HepG2 (cell line): ENCODE measurements at regions not wholly inside any gene's neighbourhood (a gene's known extent, or its start where the extent isn't known, plus 50 kb on each side); places are given as distances from the start of the nearest gene placed in this dataset.

Experiments used
- ATAC-seq: fragments of 200-7000 bp; cut with Tn5 transposase; 3 replicates; pipeline ENCODE4 v1.9.1; 2020; ENCODE audit warnings: mild to moderate bottlenecking, moderate library complexity
- BruUV-seq: library from RNA; stranded (reverse); fragments of 400-500 nt; replicated peaks from 2 replicates; lab custom pipeline; 2021; lab: Mats Ljungman, UMichigan
- CTCF ChIA-PET: fragments of 300-600 bp; formaldehyde crosslinking; extraction: SDS; loops from one replicate; lab custom pipeline; 2021; ENCODE audit warnings: low total read pairs, inconsistent platforms, low intra/inter-chr PET ratio; lab: Yijun Ruan, JAX
- POLR2A ChIA-PET: fragments of 350-600 bp; sonication (Branson Sonifier 250); formaldehyde crosslinking; loops from one replicate; lab custom pipeline; 2020; ENCODE audit warnings: antibody characterized with exemption, inconsistent platforms; lab: Yijun Ruan, JAX
- DNase-seq: peaks from one replicate; pipeline ENCODE4 v3.0.0-alpha.2; 2015; ENCODE audit warnings: low spot score
- FAIRE-seq: peaks from 3 replicates; lab custom pipeline; 2011; peaks lifted over from hg19 to GRCh38; lab: Jason Lieb, UNC
- H2AFZ ChIP-seq: one replicate; pipeline ENCODE4 v1.6.1; 2011; ENCODE audit warnings: low read length, inconsistent platforms
- H3K27ac ChIP-seq: fragments of 300-600 bp; 3 replicates; pipeline ENCODE4 v1.8.0; 2011; ENCODE audit warnings: mixed run types, mild to moderate bottlenecking, mixed read lengths, low read length, inconsistent platforms; ENCODE audit not compliant: insufficient read depth; ENCODE audit errors: extremely low read length
- H3K27me3 ChIP-seq, 2 experiments: fragments of 200-600 bp in 1 of 2; 2 replicates in 1 of 2; 3 replicates in 1 of 2; pipeline versions ENCODE4 v1.6.0 to v1.8.0; 2011; ENCODE audit warnings: low read length in 2 of 2, mild to moderate bottlenecking in 2 of 2, moderate library complexity in 2 of 2, inconsistent platforms in 1 of 2; ENCODE audit not compliant: insufficient read depth in 2 of 2, control insufficient read depth in 1 of 2
- H3K36me3 ChIP-seq, 2 experiments: fragments of 200-600 bp in 1 of 2; replicated peaks in 1 of 2; 2 replicates in 1 of 2; 3 replicates in 1 of 2; pipeline versions ENCODE4 v1.5.1 to v1.8.0; 2011; ENCODE audit warnings: low read length in 2 of 2, inconsistent platforms in 1 of 2; ENCODE audit not compliant: insufficient read depth in 2 of 2, control insufficient read depth in 1 of 2
- H3K4me1 ChIP-seq: 2 replicates; pipeline ENCODE4 v1.5.1; 2012; ENCODE audit warnings: low read length, inconsistent platforms; ENCODE audit not compliant: insufficient read depth
- H3K4me2 ChIP-seq: 2 replicates; pipeline ENCODE4 v1.6.0; 2011; ENCODE audit warnings: low read depth, low read length, inconsistent platforms
- H3K4me3 ChIP-seq, 3 experiments: fragments of 200-600 bp in 1 of 3; sonication (generic), shearing (Covaris generic) in 1 of 3; replicated peaks in 1 of 3; 2 replicates each; pipeline ENCODE4 v1.5.1; 2011 to 2016; ENCODE audit warnings: low read length in 3 of 3, inconsistent platforms in 2 of 3, low read depth in 2 of 3, mild to moderate bottlenecking in 2 of 3, control low read depth in 1 of 3, mixed read lengths in 1 of 3; ENCODE audit not compliant: insufficient read depth in 1 of 3
- H3K79me2 ChIP-seq: one replicate; pipeline ENCODE4 v1.6.1; 2011; ENCODE audit warnings: low read length, inconsistent platforms; ENCODE audit not compliant: insufficient read depth
- H3K9ac ChIP-seq: 2 replicates; pipeline ENCODE4 v1.6.0; 2011; ENCODE audit warnings: mild to moderate bottlenecking, low read depth, low read length, inconsistent platforms; ENCODE audit not compliant: insufficient read depth
- H3K9me3 ChIP-seq: 2 replicates; pipeline ENCODE4 v1.5.1; 2012; ENCODE audit warnings: mild to moderate bottlenecking, low read length
- H4K20me1 ChIP-seq: 2 replicates; pipeline ENCODE4 v1.6.0; 2011; ENCODE audit warnings: inconsistent platforms, mild to moderate bottlenecking, low read length, moderate library complexity; ENCODE audit not compliant: insufficient read depth
- GLMP ChIP-seq: sonication (generic); formaldehyde crosslinking; IDR thresholded peaks from 2 replicates; pipeline ENCODE4 v1.9.0; 2021; ENCODE audit warnings: missing genetic modification reagents, mild to moderate bottlenecking, borderline replicate concordance
- ISL2 ChIP-seq: sonication (generic); formaldehyde crosslinking; IDR thresholded peaks from 2 replicates; pipeline ENCODE4 v1.5.0; 2020; ENCODE audit warnings: missing genetic modification reagents
- LCORL ChIP-seq, 2 experiments: fragments of 450-650 bp in 1 of 2; sonication (generic) in 1 of 2; formaldehyde crosslinking in 1 of 2; IDR thresholded peaks; 2 replicates each; pipeline versions ENCODE4 v1.5.0 to v1.6.1; 2017 to 2020; ENCODE audit warnings: antibody characterized with exemption in 1 of 2, missing genetic modification reagents in 1 of 2
- MED13 ChIP-seq: sonication (generic); formaldehyde crosslinking; IDR thresholded peaks from 2 replicates; pipeline ENCODE4 v1.5.0; 2020; ENCODE audit warnings: missing genetic modification reagents
- NFIC ChIP-seq: IDR thresholded peaks from 2 replicates; pipeline ENCODE4 v1.6.1; 2012; ENCODE audit warnings: mild to moderate bottlenecking, low read length, inconsistent platforms
- PHF8 ChIP-seq: sonication (generic); formaldehyde crosslinking; IDR thresholded peaks from 2 replicates; pipeline ENCODE4 v1.5.0; 2020; ENCODE audit warnings: missing genetic modification reagents
- SOX13 ChIP-seq, 3 experiments: fragments of 450-650 bp in 1 of 3; sonication (generic) in 1 of 3; formaldehyde crosslinking in 1 of 3; IDR thresholded peaks in 2 of 3; conservative IDR thresholded peaks in 1 of 3; 2 replicates each; pipeline versions ENCODE4 v1.5.0 to v1.6.1; 2016 to 2020; ENCODE audit warnings: antibody characterized with exemption in 1 of 3, mild to moderate bottlenecking in 1 of 3, missing compliant biosample characterization in 1 of 3, missing genetic modification reagents in 1 of 3, moderate library complexity in 1 of 3
- ZNF572 ChIP-seq: sonication (generic); formaldehyde crosslinking; IDR thresholded peaks from 2 replicates; pipeline ENCODE4 v1.5.1; 2020; ENCODE audit warnings: mild to moderate bottlenecking, missing genetic modification reagents
- ZNF839 ChIP-seq: sonication (generic); formaldehyde crosslinking; IDR thresholded peaks from 2 replicates; pipeline ENCODE4 v1.4.0; 2020; ENCODE audit warnings: missing genetic modification reagents, mild to moderate bottlenecking, borderline replicate concordance
- WGBS: methylation state at CpG from one replicate; pipeline ENCODE4 v1.1.6; 2017; ENCODE audit warnings: low lambda C conversion rate; 5-methylcytosine and 5-hydroxymethylcytosine counted together
- in situ Hi-C: cut with HindIII; loops from 2 replicates; pipeline ENCODE4 v1.10.0; 2017; ENCODE audit warnings: low pct_unique_long_range_greater_than_20kb; ENCODE audit not compliant: extremely low pct_ligation_motif_present
- intact Hi-C: fragments of 100-400 bp; cut with micrococcal nuclease; formaldehyde crosslinking; loops from one replicate; pipeline ENCODE4 v1.10.0; 2022; ENCODE audit not compliant: unreplicated experiment

DNA sequence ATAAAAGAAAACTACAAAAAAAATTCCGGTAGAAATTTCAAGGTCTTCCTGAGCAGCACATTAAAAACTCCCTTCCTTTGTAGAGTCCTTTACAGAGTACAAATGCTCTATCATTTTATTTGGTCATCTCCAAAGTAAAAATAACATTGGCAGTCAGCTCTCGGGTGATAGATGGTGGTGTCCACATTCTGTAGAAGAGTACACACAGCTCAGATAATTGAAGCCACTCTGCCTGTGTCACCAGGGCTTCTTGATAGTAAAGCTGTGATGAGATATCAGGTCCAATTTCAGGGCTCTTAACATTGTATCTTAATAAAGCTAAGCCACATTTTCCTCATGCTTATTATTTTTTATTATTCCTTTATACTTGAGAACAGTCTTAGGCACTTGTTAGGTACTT lies 371.6 kb downstream of the TAFA4 start:
- CTCF ChIA-PET: no interaction called here
- Histone ChIP-seq H3K9me3 (no peaks in the 10 kb centered on the region), H4K20me1 (no peaks in the 10 kb centered on the region), H3K4me3 (no peak overlapping the region), H2AFZ (no peak overlapping the region), H3K79me2 (no peaks in the 10 kb centered on the region), H3K9ac (no peak overlapping the region), H3K4me1 (no peaks in the 10 kb centered on the region), H3K36me3 (no peaks in the 10 kb centered on the region), H3K4me2 (no peak overlapping the region), H3K27me3 (no peaks in the 10 kb centered on the region), H3K27ac (no peak overlapping the region)
- BruUV-seq: no TSS peak
- no peak for FAIRE-seq
- DNase-seq: no peak
- ATAC-seq: no peak
- POLR2A ChIA-PET: no interaction called here
- in situ Hi-C loops (no loop called here), intact Hi-C loops (no loop called here)
- TF ChIP-seq PHF8 (CRISPR knock-in tag): no peak
- no peak for TF ChIP-seq GLMP (CRISPR knock-in tag)
- TF ChIP-seq ZNF572 (CRISPR knock-in tag): no peak
- TF ChIP-seq ZNF839 (CRISPR knock-in tag): no peak
- TF ChIP-seq LCORL (IDR thresholded peaks at IDR 0.05): no peak
- no peak for TF ChIP-seq LCORL (CRISPR knock-in tag; IDR thresholded peaks at IDR 0.05)
- TF ChIP-seq ISL2: no peak
- TF ChIP-seq MED13 (CRISPR knock-in tag): no peak
- no peak for TF ChIP-seq SOX13 (IDR thresholded peaks at IDR 0.05)
- no peak for TF ChIP-seq SOX13 (CRISPR knock-in tag; conservative IDR thresholded peaks at IDR 0.05 in 1 of 2, IDR thresholded peaks at IDR 0.05 in 1 of 2)
- TF ChIP-seq NFIC: no peak
- 0% methylated on average over 2 of the region's 2 CpGs for WGBS
